Effector CD8-positive, alpha-beta T cell (primary cell): ENCODE measurements at regions not wholly inside any gene's neighbourhood (a gene's known extent, or its start where the extent isn't known, plus 50 kb on each side); places are given as distances from the start of the nearest gene placed in this dataset.
"Not testable (repeated sequence)": the region's sequence is repeated elsewhere in the genome, so short reads cannot be mapped to it uniquely, and the experiment has no call there.

Experiments used
- DNase-seq: peaks from one replicate; lab custom pipeline; 2025; lab: John Stamatoyannopoulos, UW

GRCh38 chr3:95758707-95759106, 1055.7 kb upstream of the EPHA6 start:
- DNase-seq = no peak

GRCh38 chr3:95759614-95760301, 1054.6 kb upstream of the EPHA6 start:
- no peak for DNase-seq

GRCh38 chr3:95775486-95776094, 1038.8 kb upstream of the EPHA6 start:
- no peak for DNase-seq

GRCh38 chr3:95781598-95781997, 1032.8 kb upstream of the EPHA6 start:
- no peak for DNase-seq

GRCh38 chr3:95789111-95789510, 1025.3 kb upstream of the EPHA6 start:
- no peak for DNase-seq

GRCh38 chr3:95797081-95797480, 1017.3 kb upstream of the EPHA6 start:
- DNase-seq = no peak

GRCh38 chr3:95798628-95799027, 1015.8 kb upstream of the EPHA6 start:
- DNase-seq = no peak

- DNase-seq = no peak
Measured at GRCh38 chr3:95810462-95810861, 1003.9 kb upstream of the EPHA6 start.

- DNase-seq = no peak
Measured at GRCh38 chr3:95813244-95813643, 1001.1 kb upstream of the EPHA6 start.

- DNase-seq = no peak
Measured at GRCh38 chr3:95815828-95816227, 998.6 kb upstream of the EPHA6 start.

- no peak for DNase-seq
Measured at GRCh38 chr3:95826419-95826818, 988.0 kb upstream of the EPHA6 start.

- DNase-seq = no peak
Measured at GRCh38 chr3:95832146-95832545, 982.2 kb upstream of the EPHA6 start.

GRCh38 chr3:95860628-95861027, 953.8 kb upstream of the EPHA6 start:
- not testable (repeated sequence) for DNase-seq

GRCh38 chr3:95883801-95884200, 930.6 kb upstream of the EPHA6 start:
- no peak for DNase-seq

GRCh38 chr3:95886616-95887015, 927.8 kb upstream of the EPHA6 start:
- no peak for DNase-seq

GRCh38 chr3:95887114-95887513, 927.3 kb upstream of the EPHA6 start:
- no peak for DNase-seq

- no peak for DNase-seq
Measured at GRCh38 chr3:95894820-95895219, 919.6 kb upstream of the EPHA6 start.

- no peak for DNase-seq
Measured at GRCh38 chr3:95899494-95899893, 914.9 kb upstream of the EPHA6 start.

- DNase-seq = no peak
Measured at GRCh38 chr3:95899911-95900310, 914.5 kb upstream of the EPHA6 start.

GRCh38 chr3:95901948-95902347, 912.4 kb upstream of the EPHA6 start:
- no peak for DNase-seq

- no peak for DNase-seq
Measured at GRCh38 chr3:95905182-95905581, 909.2 kb upstream of the EPHA6 start.

GRCh38 chr3:95911767-95912166, 902.6 kb upstream of the EPHA6 start:
- DNase-seq = no peak

GRCh38 chr3:95923496-95924210, 890.7 kb upstream of the EPHA6 start:
- DNase-seq = no peak
